ENCODE measurements at regions not wholly inside any gene's neighbourhood (a gene's known extent, or its start where the extent isn't known, plus 50 kb on each side); places are given as distances from the start of the nearest gene placed in this dataset.

DNA sequence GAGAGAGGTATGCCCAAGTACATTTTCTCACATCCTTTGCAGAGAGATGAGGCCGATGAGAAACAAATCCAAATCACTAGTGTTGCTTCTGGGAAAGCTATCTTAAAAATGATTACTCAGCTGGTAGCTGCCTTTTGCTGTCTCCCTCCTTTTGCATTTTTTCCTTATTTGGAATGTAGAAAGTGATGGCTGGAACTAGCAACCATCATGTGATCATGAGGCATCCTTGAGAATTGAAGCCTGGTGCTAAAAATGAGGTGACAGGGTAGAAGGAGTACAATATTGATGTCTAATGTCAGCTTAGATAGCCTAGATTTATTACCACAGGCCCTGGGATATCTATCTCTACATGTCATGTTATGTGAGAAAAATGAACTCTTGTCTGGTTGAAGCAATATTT is 109.3 kb upstream of the TAF11L2 start:
- H3K4me3 ChIP-seq (ENCODE audit: low read depth, low read length): no peak overlapping the region
- TF ChIP-seq, protein P1, sequence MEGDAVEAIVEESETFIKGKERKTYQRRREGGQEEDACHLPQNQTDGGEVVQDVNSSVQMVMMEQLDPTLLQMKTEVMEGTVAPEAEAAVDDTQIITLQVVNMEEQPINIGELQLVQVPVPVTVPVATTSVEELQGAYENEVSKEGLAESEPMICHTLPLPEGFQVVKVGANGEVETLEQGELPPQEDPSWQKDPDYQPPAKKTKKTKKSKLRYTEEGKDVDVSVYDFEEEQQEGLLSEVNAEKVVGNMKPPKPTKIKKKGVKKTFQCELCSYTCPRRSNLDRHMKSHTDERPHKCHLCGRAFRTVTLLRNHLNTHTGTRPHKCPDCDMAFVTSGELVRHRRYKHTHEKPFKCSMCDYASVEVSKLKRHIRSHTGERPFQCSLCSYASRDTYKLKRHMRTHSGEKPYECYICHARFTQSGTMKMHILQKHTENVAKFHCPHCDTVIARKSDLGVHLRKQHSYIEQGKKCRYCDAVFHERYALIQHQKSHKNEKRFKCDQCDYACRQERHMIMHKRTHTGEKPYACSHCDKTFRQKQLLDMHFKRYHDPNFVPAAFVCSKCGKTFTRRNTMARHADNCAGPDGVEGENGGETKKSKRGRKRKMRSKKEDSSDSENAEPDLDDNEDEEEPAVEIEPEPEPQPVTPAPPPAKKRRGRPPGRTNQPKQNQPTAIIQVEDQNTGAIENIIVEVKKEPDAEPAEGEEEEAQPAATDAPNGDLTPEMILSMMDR (conservative IDR thresholded peaks at IDR 0.05; ENCODE audit: low read depth, low read length): no peak
- DNase-seq (ENCODE audit: low read depth): no peak

DNA sequence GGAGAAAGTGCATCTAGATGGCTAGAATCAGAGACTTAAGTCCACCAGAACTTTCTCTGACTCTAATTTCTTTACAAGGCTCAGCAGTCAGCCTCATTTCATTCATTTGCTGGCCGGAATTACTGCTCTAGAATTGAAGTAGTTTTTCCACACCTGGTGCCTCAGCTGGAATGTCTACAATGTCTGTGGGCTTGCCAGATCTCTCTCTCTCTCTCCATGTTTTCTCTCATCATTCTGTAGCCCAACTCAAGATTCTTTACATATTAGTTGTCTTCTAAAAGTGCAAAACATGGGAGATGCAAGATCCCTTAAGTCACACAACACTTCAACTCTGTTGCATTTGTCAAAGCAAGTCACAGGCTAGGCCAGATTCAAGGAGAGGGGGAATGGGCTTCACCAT is 103.9 kb upstream of the TAF11L2 start:
- TF ChIP-seq, protein P1 (conservative IDR thresholded peaks at IDR 0.05; ENCODE audit: low read depth, low read length): no peak
- no peak overlapping the region for H3K4me3 ChIP-seq (ENCODE audit: low read depth, low read length)
- DNase-seq (ENCODE audit: low read depth): no peak

DNA sequence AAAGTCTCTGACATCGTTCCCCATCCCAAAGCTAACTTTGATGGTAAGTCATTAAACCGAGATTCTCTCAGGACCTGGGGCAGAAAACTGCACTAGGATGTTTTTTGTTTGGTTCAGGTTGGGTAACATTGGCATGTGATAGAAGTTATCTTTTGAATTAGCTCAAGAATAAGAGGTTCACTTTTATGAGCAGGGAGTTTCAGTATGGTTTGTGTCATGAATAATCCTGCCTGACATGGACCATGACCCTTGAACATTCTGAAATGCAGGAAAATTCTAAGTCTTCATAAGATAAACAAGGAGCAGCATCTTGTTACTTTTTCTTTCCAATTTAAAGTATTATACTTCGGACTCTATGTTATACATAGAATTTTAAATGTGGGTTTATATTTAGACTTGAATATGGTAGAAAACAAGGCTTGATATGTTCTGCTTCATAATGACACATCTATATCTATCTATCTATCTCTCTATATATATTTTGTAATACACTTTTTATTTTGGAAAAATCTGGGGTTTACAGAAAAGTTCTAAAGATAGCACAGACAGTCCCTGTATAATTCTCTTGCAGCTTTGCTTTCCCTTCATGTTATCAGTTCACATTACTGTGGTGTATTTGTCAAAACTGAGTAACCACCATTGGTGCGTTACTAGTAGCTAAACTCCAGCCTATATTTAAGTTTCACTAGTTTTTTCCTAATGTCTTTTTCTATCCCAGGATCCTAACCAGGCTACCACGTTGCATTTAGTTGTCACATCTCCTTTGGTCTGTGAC is 102.7 kb upstream of the TAF11L2 start:
- TF ChIP-seq, protein P1 (conservative IDR thresholded peaks at IDR 0.05; ENCODE audit: low read depth, low read length): no peak
- no peak overlapping the region for H3K4me3 ChIP-seq (ENCODE audit: low read depth, low read length)
- no peak for DNase-seq (ENCODE audit: low read depth)

DNA sequence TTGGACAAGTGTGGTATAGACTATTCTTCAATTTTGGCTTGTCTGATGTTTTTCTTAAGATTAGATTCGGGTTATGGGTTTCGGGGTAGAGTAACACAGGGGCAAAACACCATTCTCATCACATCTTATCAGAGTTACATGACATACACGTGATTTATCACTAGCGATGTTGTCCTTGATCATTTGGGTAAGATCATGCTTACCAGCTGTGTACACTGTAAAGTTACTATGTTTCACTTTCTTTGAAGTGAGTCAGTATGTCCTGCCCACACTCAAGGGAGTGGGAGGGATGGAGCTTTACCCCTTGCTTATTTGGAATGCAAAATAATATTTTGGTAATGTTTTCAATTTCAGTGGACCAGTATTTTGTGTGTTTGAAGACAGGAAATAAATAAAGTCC is 101.8 kb upstream of the TAF11L2 start:
- TF ChIP-seq, protein P1 (conservative IDR thresholded peaks at IDR 0.05; ENCODE audit: low read depth, low read length): no peak
- no peak for DNase-seq (ENCODE audit: low read depth)
- no peak overlapping the region for H3K4me3 ChIP-seq (ENCODE audit: low read depth, low read length)

DNA sequence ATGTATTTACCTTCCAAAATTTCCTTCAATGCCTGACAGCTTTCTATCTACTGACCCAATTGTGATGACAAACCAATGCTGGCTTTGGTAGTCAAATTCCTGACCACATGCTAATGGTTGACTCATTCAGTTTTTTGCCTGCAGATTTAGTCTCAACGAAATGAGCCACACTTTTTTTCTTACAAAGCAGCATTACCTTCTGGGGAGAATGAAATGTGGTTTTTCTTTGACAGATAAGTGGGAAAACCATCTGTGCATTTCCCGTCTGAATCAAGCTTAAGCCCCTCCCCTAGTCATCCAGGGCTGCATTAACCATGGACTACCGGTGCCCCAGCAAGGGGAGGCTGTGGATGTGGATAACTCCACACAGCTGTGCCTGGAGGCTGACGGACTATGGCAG is 99.6 kb upstream of the TAF11L2 start:
- TF ChIP-seq, protein P1 (conservative IDR thresholded peaks at IDR 0.05; ENCODE audit: low read depth, low read length): no peak
- H3K4me3 ChIP-seq (ENCODE audit: low read depth, low read length): no peak overlapping the region
- DNase-seq (ENCODE audit: low read depth): no peak

DNA sequence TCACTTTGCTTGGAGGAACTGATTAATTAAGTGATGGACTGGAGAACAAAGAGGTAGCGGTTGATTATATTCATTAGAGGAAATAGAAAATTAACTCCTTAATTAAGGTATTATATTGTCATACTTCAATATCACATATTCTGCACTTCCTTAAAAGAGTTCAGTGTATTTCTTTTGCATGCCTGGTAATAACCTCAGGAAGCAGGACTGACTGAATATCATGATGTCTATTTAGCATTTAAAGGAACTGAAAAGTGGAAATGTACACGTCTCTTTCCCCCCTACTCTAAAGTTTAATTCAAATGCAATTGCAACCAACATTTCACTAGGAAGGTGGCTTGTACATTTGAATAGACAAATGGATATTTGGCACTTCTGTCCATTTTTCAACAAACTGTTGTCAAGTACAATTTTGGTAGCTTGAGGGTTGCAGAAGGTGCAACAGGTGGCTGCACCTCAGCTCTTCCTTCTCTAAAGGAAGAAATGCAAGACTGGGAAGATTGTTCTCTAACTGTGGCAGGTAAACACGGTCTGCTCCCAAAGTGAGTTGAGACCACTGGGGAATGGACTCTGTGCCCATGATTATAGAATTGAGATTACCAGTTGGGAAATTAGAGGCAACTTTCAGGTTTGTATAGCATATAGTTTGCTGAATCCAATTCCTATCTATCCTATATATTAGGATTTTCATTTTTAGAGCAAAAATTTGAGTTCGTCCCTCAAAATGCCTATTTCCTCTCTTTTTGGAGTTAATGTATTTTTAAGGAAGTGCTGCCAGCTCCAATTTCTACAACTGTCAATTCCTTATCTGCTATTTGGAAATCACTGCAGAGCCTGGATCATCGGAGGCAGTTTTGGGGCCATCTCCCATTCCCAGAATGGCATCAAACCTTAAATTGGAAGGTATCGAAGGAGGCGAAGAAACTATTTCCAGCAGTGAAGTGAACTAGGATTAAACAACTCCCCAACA is 98.9 kb upstream of the TAF11L2 start:
- TF ChIP-seq, protein P1 (conservative IDR thresholded peaks at IDR 0.05; ENCODE audit: low read depth, low read length): no peak

More for the DNA sequence above, 98.9 kb upstream of the TAF11L2 start:
- DNase-seq (ENCODE audit: low read depth): no peak
- no peak overlapping the region for H3K4me3 ChIP-seq (ENCODE audit: low read depth, low read length)
